Lower leg skin (tissue), 3 donors: ENCODE measurements at regions not wholly inside any gene's neighbourhood (a gene's known extent, or its start where the extent isn't known, plus 50 kb on each side); places are given as distances from the start of the nearest gene placed in this dataset.

Experiments
- CTCF ChIP-seq, 3 donors: fragments of 450-650 bp; IDR thresholded peaks; one replicate each; pipeline ENCODE4 v1.5.1; 2016; ENCODE audit warnings: antibody characterized with exemption in 3 of 3, mild to moderate bottlenecking in 3 of 3, moderate library complexity in 2 of 3
- POLR2A ChIP-seq, 2 donors: fragments of 450-650 bp; IDR thresholded peaks; one replicate each; pipeline ENCODE4 v1.6.1; 2016 to 2017; ENCODE audit warnings: antibody characterized with exemption in 2 of 2, mild to moderate bottlenecking in 1 of 2, moderate library complexity in 1 of 2

- TF ChIP-seq CTCF (IDR thresholded peaks at IDR 0.05) (no peak), POLR2A (IDR thresholded peaks at IDR 0.05) (no peak)
Measured at GRCh38 chr5:81879936-81880335, 91.9 kb upstream of the ATG10 start.
